ENCODE measurements at regions not wholly inside any gene's neighbourhood (a gene's known extent, or its start where the extent isn't known, plus 50 kb on each side); places are given as distances from the start of the nearest gene placed in this dataset.

- TF ChIP-seq EZH2phosphoT487 (IDR thresholded peaks at IDR 0.05; ENCODE audit: insufficient read depth, low read depth) (no peak), EZH2 (IDR thresholded peaks at IDR 0.05; ENCODE audit: insufficient read depth, poor library complexity, severe bottlenecking) (no peak)
Measured at GRCh38 chr12:115818973-115819372, 458.5 kb downstream of the MED13L start.

Measured in GM23248 (cell line).